A673 (cell line): ENCODE measurements at regions not wholly inside any gene's neighbourhood (a gene's known extent, or its start where the extent isn't known, plus 50 kb on each side); places are given as distances from the start of the nearest gene placed in this dataset.

Source experiments
- CTCF ChIP-seq: fragments of 300-800, 200-600 bp; sonication (generic); conservative IDR thresholded peaks from 2 replicates; pipeline ENCODE4 v1.5.1; 2017; ENCODE audit warnings: low read depth, mild to moderate bottlenecking, antibody characterized with exemption, low read length, moderate library complexity, mixed read lengths
- EZH2 ChIP-seq: fragments of 200-600 bp; sonication (generic); IDR thresholded peaks from 2 replicates; pipeline ENCODE4 v1.6.1; 2017; ENCODE audit warnings: borderline replicate concordance, low read depth, mild to moderate bottlenecking, mixed read lengths, antibody characterized with exemption, low read length; ENCODE audit not compliant: poor library complexity, severe bottlenecking

- TF ChIP-seq CTCF (no peak), EZH2 (no peak)
These were observed 207.3 kb upstream of the BMPER start for GRCh38 chr7:33698041-33698440.
